ENCODE measurements at regions not wholly inside any gene's neighbourhood (a gene's known extent, or its start where the extent isn't known, plus 50 kb on each side); places are given as distances from the start of the nearest gene placed in this dataset.
"Not testable (repeated sequence)": the region's sequence is repeated elsewhere in the genome, so short reads cannot be mapped to it uniquely, and the experiment has no call there.

DNA sequence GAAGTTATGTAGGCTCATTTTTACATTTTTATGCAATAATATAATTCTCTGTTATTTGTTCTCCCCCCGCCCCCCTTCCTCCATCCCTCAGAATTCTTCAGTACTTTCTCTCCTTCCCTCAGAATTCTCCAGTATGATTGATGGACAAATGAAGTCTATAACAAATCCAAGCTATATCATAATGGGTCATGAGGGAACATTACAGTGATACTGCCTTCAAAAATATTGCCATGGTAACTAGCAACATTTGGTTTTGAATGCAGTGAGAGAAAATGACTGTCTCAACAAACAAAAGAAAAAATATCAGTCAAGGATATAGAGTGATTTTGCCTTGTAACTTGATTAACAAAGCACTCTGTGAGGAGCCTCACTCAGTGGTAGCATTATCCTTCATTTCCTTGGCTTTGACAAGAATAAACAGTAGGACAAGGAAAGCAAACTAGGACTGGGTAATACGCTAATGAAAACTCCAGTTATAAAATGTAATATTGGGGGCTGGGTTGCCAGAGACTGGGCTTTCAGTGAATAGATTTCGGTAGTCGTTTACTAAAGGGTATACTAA, 392.9 kb upstream of the CRIM1 start:
- H3K9me3 ChIP-seq (replicated peaks in 1 of 2; ENCODE audit: control insufficient read depth in 1 of 2, insufficient read depth in 1 of 2, low read length in 2 of 2) = peaks cover 0 to 7% of the 10 kb centered on the region in 2 donors
- no peak overlapping the region for H2AFZ ChIP-seq (ENCODE audit: insufficient read depth, low read depth, low read length, poor library complexity, severe bottlenecking)
- no peak overlapping the region for H3K27ac ChIP-seq (ENCODE audit: low read depth in 1 of 2, low read length in 2 of 2)
- TF ChIP-seq, protein P1, sequence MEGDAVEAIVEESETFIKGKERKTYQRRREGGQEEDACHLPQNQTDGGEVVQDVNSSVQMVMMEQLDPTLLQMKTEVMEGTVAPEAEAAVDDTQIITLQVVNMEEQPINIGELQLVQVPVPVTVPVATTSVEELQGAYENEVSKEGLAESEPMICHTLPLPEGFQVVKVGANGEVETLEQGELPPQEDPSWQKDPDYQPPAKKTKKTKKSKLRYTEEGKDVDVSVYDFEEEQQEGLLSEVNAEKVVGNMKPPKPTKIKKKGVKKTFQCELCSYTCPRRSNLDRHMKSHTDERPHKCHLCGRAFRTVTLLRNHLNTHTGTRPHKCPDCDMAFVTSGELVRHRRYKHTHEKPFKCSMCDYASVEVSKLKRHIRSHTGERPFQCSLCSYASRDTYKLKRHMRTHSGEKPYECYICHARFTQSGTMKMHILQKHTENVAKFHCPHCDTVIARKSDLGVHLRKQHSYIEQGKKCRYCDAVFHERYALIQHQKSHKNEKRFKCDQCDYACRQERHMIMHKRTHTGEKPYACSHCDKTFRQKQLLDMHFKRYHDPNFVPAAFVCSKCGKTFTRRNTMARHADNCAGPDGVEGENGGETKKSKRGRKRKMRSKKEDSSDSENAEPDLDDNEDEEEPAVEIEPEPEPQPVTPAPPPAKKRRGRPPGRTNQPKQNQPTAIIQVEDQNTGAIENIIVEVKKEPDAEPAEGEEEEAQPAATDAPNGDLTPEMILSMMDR (IDR thresholded peaks at IDR 0.05) = no peak
- no peaks in the 10 kb centered on the region for H3K36me3 Mint-ChIP-seq
- no peak overlapping the region for H3K4me2 ChIP-seq (replicated peaks; ENCODE audit: extremely low read depth, low read length, poor library complexity, severe bottlenecking)
- H3K27me3 ChIP-seq (ENCODE audit: control insufficient read depth in 2 of 2, insufficient read depth in 2 of 2, low read length in 2 of 2) = no peaks in the 10 kb centered on the region
- no peaks in the 10 kb centered on the region for H3K36me3 ChIP-seq (replicated peaks in 1 of 2; ENCODE audit: control insufficient read depth in 1 of 2, insufficient read depth in 2 of 2, low read length in 2 of 2)
- no peak overlapping the region for H3K4me3 ChIP-seq (replicated peaks in 1 of 3; ENCODE audit: low read depth in 2 of 3, low read length in 3 of 3)
- H3K27ac Mint-ChIP-seq = no peak overlapping the region
- H3K9ac ChIP-seq (ENCODE audit: insufficient read depth, low read length, poor library complexity, severe bottlenecking) = no peak overlapping the region
- intact Hi-C loops (cut with micrococcal nuclease) = no loop called here
- H3K79me2 ChIP-seq (ENCODE audit: insufficient read depth, low read length) = no peaks in the 10 kb centered on the region
- 90% methylated on average over 3 of the region's 4 CpGs for WGBS (ENCODE audit: insufficient coverage)
- H3K27me3 Mint-ChIP-seq (ENCODE audit: low read depth in 3 of 3) = peaks cover 0 to 2% (median 0%) of the 10 kb centered on the region in 3 donors
- no peaks in the 10 kb centered on the region for H3K4me1 Mint-ChIP-seq
- H3K4me1 ChIP-seq (ENCODE audit: control insufficient read depth in 1 of 2, insufficient read depth in 2 of 2, low read length in 2 of 2) = no peaks in the 10 kb centered on the region
- no peak overlapping the region for H3K4me3 Mint-ChIP-seq
- peaks cover 0 to 11% (median 4%) of the 10 kb centered on the region in 7 donors for H3K9me3 Mint-ChIP-seq
- no peaks in the 10 kb centered on the region for H4K20me1 ChIP-seq (ENCODE audit: insufficient read depth, low read length)
- DNase-seq = no peak

DNA sequence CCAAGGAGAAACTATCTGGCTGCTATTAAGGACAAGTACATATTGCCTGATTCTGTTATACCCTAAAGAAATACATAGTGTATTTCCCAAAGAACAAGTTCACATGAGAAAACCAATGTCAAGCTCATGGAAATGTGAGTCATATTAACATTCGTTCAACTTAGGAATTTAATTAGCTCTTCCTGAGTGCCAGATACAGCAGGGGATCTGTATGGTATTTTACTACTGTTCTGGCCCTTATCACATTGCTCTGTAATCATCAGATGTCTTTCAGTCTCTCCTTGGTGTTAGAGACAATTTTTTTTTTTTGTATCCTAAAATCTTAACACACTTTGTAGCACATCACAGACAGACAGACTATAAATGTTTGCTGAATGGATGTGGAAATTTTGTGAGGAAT, 395.0 kb upstream of the CRIM1 start:
- Mint-ChIP-seq H3K4me3 (no peak overlapping the region), H3K36me3 (no peaks in the 10 kb centered on the region), H3K27me3 (ENCODE audit: low read depth in 3 of 3) (peaks cover 0 to 2% (median 0%) of the 10 kb centered on the region in 3 donors), H3K9me3 (peaks cover 0 to 11% (median 4%) of the 10 kb centered on the region in 7 donors), H3K27ac (no peak overlapping the region), H3K4me1 (no peaks in the 10 kb centered on the region)
- Histone ChIP-seq H4K20me1 (ENCODE audit: insufficient read depth, low read length) (no peaks in the 10 kb centered on the region), H3K9me3 (replicated peaks in 1 of 2; ENCODE audit: control insufficient read depth in 1 of 2, insufficient read depth in 1 of 2, low read length in 2 of 2) (peaks cover 0 to 7% of the 10 kb centered on the region in 2 donors), H3K36me3 (replicated peaks in 1 of 2; ENCODE audit: control insufficient read depth in 1 of 2, insufficient read depth in 2 of 2, low read length in 2 of 2) (no peaks in the 10 kb centered on the region), H3K4me3 (replicated peaks in 1 of 3; ENCODE audit: low read depth in 2 of 3, low read length in 3 of 3) (no peak overlapping the region), H3K79me2 (ENCODE audit: insufficient read depth, low read length) (no peaks in the 10 kb centered on the region), H3K9ac (ENCODE audit: insufficient read depth, low read length, poor library complexity, severe bottlenecking) (no peak overlapping the region), H2AFZ (ENCODE audit: insufficient read depth, low read depth, low read length, poor library complexity, severe bottlenecking) (no peak overlapping the region), H3K4me2 (replicated peaks; ENCODE audit: extremely low read depth, low read length, poor library complexity, severe bottlenecking) (no peak overlapping the region), H3K4me1 (ENCODE audit: control insufficient read depth in 1 of 2, insufficient read depth in 2 of 2, low read length in 2 of 2) (no peaks in the 10 kb centered on the region), H3K27me3 (ENCODE audit: control insufficient read depth in 2 of 2, insufficient read depth in 2 of 2, low read length in 2 of 2) (no peaks in the 10 kb centered on the region), H3K27ac (ENCODE audit: low read depth in 1 of 2, low read length in 2 of 2) (no peak overlapping the region)
- TF ChIP-seq, protein P1 (IDR thresholded peaks at IDR 0.05) = no peak
- DNase-seq = no peak
- intact Hi-C loops (cut with micrococcal nuclease) = no loop called here
- no CpG with 5 or more reads among the region's 1 CpG for WGBS (ENCODE audit: insufficient coverage)

DNA sequence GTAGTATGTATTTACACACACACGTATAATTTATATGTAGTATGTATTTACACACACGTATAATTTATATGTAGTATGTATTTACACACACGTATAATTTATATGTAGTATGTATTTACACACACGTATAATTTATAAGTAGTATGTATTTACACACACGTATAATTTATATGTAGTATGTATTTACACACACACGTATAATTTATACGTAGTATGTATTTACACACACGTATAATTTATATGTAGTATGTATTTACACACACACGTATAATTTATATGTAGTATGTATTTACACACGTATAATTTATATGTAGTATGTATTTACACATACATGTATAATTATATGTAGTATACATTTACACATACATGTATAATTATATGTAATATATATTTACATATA, 398.5 kb upstream of the CRIM1 start:
- H3K79me2 ChIP-seq (ENCODE audit: insufficient read depth, low read length); H3K4me1 Mint-ChIP-seq; H3K27me3 Mint-ChIP-seq (ENCODE audit: low read depth in 3 of 3); H3K27ac Mint-ChIP-seq; intact Hi-C loops (cut with micrococcal nuclease); H3K27ac ChIP-seq (ENCODE audit: low read depth in 1 of 2, low read length in 2 of 2); H4K20me1 ChIP-seq (ENCODE audit: insufficient read depth, low read length); H3K4me2 ChIP-seq (replicated peaks; ENCODE audit: extremely low read depth, low read length, poor library complexity, severe bottlenecking); H3K36me3 ChIP-seq (replicated peaks in 1 of 2; ENCODE audit: control insufficient read depth in 1 of 2, insufficient read depth in 2 of 2, low read length in 2 of 2); H3K4me3 Mint-ChIP-seq; H2AFZ ChIP-seq (ENCODE audit: insufficient read depth, low read depth, low read length, poor library complexity, severe bottlenecking); H3K27me3 ChIP-seq (ENCODE audit: control insufficient read depth in 2 of 2, insufficient read depth in 2 of 2, low read length in 2 of 2); H3K9me3 Mint-ChIP-seq; H3K36me3 Mint-ChIP-seq; DNase-seq; H3K9ac ChIP-seq (ENCODE audit: insufficient read depth, low read length, poor library complexity, severe bottlenecking); H3K4me1 ChIP-seq (ENCODE audit: control insufficient read depth in 1 of 2, insufficient read depth in 2 of 2, low read length in 2 of 2); H3K9me3 ChIP-seq (replicated peaks in 1 of 2; ENCODE audit: control insufficient read depth in 1 of 2, insufficient read depth in 1 of 2, low read length in 2 of 2); H3K4me3 ChIP-seq (replicated peaks in 1 of 3; ENCODE audit: low read depth in 2 of 3, low read length in 3 of 3): not testable (repeated sequence)
- WGBS (ENCODE audit: insufficient coverage) = no CpG with 5 or more reads among the region's 10 CpGs

Data from CD14-positive monocyte (primary cell).